HepG2 (cell line): ENCODE measurements at regions not wholly inside any gene's neighbourhood (a gene's known extent, or its start where the extent isn't known, plus 50 kb on each side); places are given as distances from the start of the nearest gene placed in this dataset.

Experiments used
- CTCF ChIP-seq: sonication (generic); formaldehyde crosslinking; IDR thresholded peaks from 2 replicates; pipeline ENCODE4 v1.5.0; 2020; ENCODE audit warnings: mild to moderate bottlenecking, missing genetic modification reagents, moderate library complexity
- NAIF1 ChIP-seq: sonication (generic); formaldehyde crosslinking; IDR thresholded peaks from 2 replicates; pipeline ENCODE4 v1.5.0; 2020; ENCODE audit warnings: mild to moderate bottlenecking, missing genetic modification reagents, borderline replicate concordance
- RFX5 ChIP-seq: IDR thresholded peaks from 2 replicates; pipeline ENCODE4 v1.6.1; 2011; ENCODE audit warnings: low read depth, low read length, improper control_type of control experiment
- SP1 ChIP-seq, 2 experiments: fragments of 450-650 bp in 1 of 2; sonication (generic) in 1 of 2; formaldehyde crosslinking in 1 of 2; IDR thresholded peaks; 2 replicates each; pipeline versions ENCODE4 v1.4.0 to v1.6.1; 2016 to 2020; ENCODE audit warnings: missing genetic modification reagents in 1 of 2
- TAF1 ChIP-seq: sonication (generic); formaldehyde crosslinking; IDR thresholded peaks from 2 replicates; pipeline ENCODE4 v1.4.0; 2020; ENCODE audit warnings: missing genetic modification reagents

GRCh38 chr11:24351179-24351578, 145.7 kb upstream of the LUZP2 start:
- no peak for TF ChIP-seq CTCF (CRISPR knock-in tag)
- no peak for TF ChIP-seq NAIF1 (CRISPR knock-in tag)
- TF ChIP-seq SP1 (IDR thresholded peaks at IDR 0.05): no peak
- TF ChIP-seq SP1 (CRISPR knock-in tag; IDR thresholded peaks at IDR 0.05): no peak
- TF ChIP-seq RFX5: no peak
- no peak for TF ChIP-seq TAF1
